ENCODE measurements at regions not wholly inside any gene's neighbourhood (a gene's known extent, or its start where the extent isn't known, plus 50 kb on each side); places are given as distances from the start of the nearest gene placed in this dataset.

DNA sequence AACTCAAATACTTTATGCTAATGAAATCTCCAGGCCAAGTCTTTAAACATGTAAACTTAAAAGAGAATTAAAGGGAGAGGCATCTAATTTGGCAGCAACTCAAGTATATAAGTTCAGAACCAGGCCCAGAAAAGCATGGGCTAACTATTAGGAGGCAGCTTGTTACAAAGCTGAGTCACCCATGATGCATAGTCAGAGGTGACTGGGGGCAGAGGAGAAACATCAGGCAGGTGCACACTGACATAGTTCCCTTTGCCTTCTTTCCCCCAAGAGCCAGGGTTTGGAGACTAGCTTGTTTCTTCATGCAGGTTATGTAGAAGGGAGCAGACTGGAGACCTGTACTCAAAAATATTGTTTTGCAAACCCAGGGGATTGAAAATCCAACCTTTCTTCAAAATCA, 619.0 kb downstream of the SOX6 start:
- intact Hi-C loops (cut with DNase I), result no loop called here
- no peak for DNase-seq

DNA sequence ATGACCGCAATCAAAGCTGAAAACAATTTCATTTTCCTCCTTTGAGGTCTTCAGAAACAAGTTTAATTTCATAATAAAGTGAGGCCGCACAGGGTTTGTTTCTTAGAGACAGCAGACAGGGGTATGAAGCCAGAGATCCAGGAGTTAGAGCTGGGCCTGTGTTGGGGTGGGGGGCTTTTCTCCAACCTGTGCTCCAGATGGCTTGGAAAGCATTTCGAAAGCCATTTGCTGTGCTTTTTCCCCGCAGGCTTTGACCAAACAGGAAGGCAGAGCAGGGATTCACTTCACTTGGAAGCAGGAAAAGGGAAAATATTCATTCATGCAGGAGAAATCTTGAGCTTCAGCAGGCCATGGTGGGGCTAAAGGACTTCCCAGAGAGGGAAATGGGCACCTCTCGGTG, 617.4 kb downstream of the SOX6 start:
- H3K9me3 ChIP-seq, result no peaks in the 10 kb centered on the region
- no peaks in the 10 kb centered on the region for H3K4me1 ChIP-seq
- no peak overlapping the region for H3K4me3 ChIP-seq
- TF ChIP-seq, protein P1, sequence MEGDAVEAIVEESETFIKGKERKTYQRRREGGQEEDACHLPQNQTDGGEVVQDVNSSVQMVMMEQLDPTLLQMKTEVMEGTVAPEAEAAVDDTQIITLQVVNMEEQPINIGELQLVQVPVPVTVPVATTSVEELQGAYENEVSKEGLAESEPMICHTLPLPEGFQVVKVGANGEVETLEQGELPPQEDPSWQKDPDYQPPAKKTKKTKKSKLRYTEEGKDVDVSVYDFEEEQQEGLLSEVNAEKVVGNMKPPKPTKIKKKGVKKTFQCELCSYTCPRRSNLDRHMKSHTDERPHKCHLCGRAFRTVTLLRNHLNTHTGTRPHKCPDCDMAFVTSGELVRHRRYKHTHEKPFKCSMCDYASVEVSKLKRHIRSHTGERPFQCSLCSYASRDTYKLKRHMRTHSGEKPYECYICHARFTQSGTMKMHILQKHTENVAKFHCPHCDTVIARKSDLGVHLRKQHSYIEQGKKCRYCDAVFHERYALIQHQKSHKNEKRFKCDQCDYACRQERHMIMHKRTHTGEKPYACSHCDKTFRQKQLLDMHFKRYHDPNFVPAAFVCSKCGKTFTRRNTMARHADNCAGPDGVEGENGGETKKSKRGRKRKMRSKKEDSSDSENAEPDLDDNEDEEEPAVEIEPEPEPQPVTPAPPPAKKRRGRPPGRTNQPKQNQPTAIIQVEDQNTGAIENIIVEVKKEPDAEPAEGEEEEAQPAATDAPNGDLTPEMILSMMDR (IDR thresholded peaks at IDR 0.05), result no peak
- H3K27me3 ChIP-seq, result no peaks in the 10 kb centered on the region
- DNase-seq, result no peak
- H3K36me3 ChIP-seq, result no peaks in the 10 kb centered on the region
- H3K9ac ChIP-seq (ENCODE audit: low read depth in 2 of 2, low read length in 2 of 2), result no peak overlapping the region
- no peak overlapping the region for H3K27ac ChIP-seq
- intact Hi-C loops (cut with DNase I), result no loop called here

More for the DNA sequence above, 619.0 kb downstream of the SOX6 start:
- Histone ChIP-seq H3K36me3 (no peaks in the 10 kb centered on the region), H3K27me3 (no peaks in the 10 kb centered on the region), H3K9me3 (no peaks in the 10 kb centered on the region), H3K4me3 (no peak overlapping the region), H3K27ac (no peak overlapping the region), H3K4me1 (no peaks in the 10 kb centered on the region), H3K9ac (ENCODE audit: low read depth in 2 of 2, low read length in 2 of 2) (no peak overlapping the region)
- TF ChIP-seq, protein P1 (IDR thresholded peaks at IDR 0.05), result no peak

DNA sequence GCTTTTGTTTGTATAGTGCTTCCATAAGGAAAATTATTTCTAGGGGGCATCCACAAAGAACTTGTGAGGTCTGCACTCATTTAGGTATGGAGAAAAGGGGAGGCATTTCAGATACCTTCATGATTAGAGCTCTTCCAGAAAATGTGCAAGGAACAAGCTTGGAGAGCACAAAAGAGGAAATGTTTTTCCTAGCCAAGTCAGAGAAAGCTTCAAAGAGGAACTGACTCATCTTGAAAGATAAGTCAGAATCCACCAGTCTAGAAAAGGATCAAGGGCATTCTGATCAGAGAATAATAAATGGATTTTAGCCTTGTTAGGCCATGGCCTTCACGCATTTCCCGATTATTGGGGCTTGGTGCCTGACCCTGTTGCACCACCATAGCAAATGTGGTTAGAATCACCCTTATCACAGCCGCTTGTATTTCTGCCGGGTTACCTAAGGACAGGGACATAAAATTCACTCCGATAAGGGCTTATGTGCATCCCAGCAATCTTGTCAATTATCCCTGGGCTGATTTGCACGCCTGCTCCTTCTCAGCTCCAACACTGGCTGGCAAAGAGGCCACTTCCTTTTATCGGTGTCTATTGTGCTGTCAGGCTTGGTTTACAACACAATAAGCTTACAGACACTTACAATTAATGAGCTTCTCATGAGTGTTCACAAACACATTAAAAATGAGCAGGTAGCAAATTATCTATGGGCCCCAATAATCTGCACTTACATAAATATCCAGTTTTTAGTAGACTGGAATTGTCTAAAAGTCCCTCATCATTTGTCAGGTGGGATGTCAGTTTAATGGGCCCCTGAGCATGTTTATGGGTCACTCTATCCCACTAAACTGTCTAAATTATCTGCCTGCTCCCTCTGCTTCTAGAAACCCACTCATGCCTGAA, 613.5 kb downstream of the SOX6 start:
- TF ChIP-seq, protein P1 (IDR thresholded peaks at IDR 0.05), result no peak
- no peak for DNase-seq
- Histone ChIP-seq H3K27ac (no peak overlapping the region), H3K36me3 (no peaks in the 10 kb centered on the region), H3K9ac (ENCODE audit: low read depth in 2 of 2, low read length in 2 of 2) (no peak overlapping the region), H3K4me3 (no peak overlapping the region), H3K27me3 (no peaks in the 10 kb centered on the region), H3K9me3 (no peaks in the 10 kb centered on the region), H3K4me1 (no peaks in the 10 kb centered on the region)
- intact Hi-C loops (cut with DNase I), result no loop called here

DNA sequence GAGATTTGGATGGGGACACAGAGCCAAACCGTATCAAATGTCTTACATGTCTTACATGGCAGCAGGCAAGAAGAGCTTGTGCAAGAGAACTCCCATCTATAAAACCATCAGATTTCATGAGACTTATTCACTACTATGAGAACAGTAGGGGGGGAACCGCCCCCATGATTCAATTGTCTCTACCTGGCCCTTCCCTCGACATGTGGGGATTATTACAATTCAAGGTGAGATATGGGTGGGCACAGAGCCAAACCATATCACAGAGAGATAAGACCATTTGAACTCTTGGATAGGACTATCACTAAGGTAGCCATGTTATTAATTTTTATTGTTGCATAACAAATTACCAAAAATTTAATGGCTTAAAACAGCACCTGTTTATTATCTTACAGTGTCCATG, 611.7 kb downstream of the SOX6 start:
- intact Hi-C loops (cut with DNase I), result no loop called here
- no peak for DNase-seq

DNA sequence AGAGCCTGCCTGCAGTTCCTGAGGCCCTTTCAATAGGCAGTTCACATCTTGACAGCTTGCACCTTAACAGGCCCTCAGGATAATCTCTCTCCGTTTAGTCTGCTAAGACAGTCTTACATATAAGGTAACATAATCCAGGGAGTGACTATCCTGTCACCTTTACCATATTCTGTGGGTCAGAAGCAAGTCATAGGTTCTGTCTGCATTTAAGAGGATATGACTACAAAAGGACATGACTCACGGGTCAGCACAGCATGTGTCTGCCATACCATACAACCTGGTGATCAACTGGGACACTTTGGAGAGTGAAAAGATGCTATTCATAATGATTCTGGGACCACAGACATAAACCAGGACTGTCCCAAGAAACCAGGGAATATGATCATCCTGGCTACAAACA, 611.1 kb downstream of the SOX6 start:
- Histone ChIP-seq H3K36me3 (no peaks in the 10 kb centered on the region), H3K27ac (no peak overlapping the region), H3K9me3 (no peaks in the 10 kb centered on the region), H3K9ac (ENCODE audit: low read depth in 2 of 2, low read length in 2 of 2) (no peak overlapping the region), H3K27me3 (no peaks in the 10 kb centered on the region), H3K4me1 (no peaks in the 10 kb centered on the region), H3K4me3 (no peak overlapping the region)
- DNase-seq, result no peak
- TF ChIP-seq, protein P1 (IDR thresholded peaks at IDR 0.05), result no peak
- intact Hi-C loops (cut with DNase I), result no loop called here

More for the DNA sequence above, 611.7 kb downstream of the SOX6 start:
- H3K27me3 ChIP-seq, result no peaks in the 10 kb centered on the region
- no peak overlapping the region for H3K27ac ChIP-seq
- no peaks in the 10 kb centered on the region for H3K9me3 ChIP-seq
- no peak overlapping the region for H3K4me3 ChIP-seq
- TF ChIP-seq, protein P1 (IDR thresholded peaks at IDR 0.05), result no peak
- H3K36me3 ChIP-seq, result no peaks in the 10 kb centered on the region
- H3K9ac ChIP-seq (ENCODE audit: low read depth in 2 of 2, low read length in 2 of 2), result no peak overlapping the region
- no peaks in the 10 kb centered on the region for H3K4me1 ChIP-seq
